ENCODE measurements at regions not wholly inside any gene's neighbourhood (a gene's known extent, or its start where the extent isn't known, plus 50 kb on each side); places are given as distances from the start of the nearest gene placed in this dataset.

DNA sequence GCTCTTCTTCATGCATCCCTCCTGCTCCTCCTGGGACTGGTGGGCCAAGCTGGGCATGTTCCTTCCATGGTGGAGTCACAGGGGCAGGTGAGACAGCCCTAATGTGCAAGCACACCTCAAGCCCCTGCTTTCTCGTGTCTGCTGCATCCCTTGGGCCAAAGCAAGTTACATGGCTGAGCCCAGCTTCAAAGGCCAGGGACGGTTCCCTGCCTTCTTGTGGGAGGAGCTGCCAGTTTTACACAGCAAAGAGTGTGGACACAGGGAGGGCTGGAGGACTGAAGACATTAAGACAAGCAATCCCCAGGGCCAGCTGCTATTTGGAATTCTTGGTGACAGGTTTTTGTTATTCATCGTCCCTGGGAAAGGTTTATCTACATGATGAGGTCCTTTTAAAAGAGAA, 175.2 kb upstream of the CACNA1E start (continued):
- TF ChIP-seq, protein P1, sequence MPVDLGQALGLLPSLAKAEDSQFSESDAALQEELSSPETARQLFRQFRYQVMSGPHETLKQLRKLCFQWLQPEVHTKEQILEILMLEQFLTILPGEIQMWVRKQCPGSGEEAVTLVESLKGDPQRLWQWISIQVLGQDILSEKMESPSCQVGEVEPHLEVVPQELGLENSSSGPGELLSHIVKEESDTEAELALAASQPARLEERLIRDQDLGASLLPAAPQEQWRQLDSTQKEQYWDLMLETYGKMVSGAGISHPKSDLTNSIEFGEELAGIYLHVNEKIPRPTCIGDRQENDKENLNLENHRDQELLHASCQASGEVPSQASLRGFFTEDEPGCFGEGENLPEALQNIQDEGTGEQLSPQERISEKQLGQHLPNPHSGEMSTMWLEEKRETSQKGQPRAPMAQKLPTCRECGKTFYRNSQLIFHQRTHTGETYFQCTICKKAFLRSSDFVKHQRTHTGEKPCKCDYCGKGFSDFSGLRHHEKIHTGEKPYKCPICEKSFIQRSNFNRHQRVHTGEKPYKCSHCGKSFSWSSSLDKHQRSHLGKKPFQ (tag by site-specific recombination; IDR thresholded peaks at IDR 0.05) = no peak
- TF ChIP-seq ZNF707 (tag by site-specific recombination; IDR thresholded peaks at IDR 0.05) = no peak
- TF ChIP-seq KLF16 (tag by site-specific recombination; IDR thresholded peaks at IDR 0.05) = no peak
- TF ChIP-seq ZNF37A (tag by site-specific recombination; IDR thresholded peaks at IDR 0.05) = no peak
- TF ChIP-seq ZBTB17 (tag by site-specific recombination; IDR thresholded peaks at IDR 0.05) = no peak

DNA sequence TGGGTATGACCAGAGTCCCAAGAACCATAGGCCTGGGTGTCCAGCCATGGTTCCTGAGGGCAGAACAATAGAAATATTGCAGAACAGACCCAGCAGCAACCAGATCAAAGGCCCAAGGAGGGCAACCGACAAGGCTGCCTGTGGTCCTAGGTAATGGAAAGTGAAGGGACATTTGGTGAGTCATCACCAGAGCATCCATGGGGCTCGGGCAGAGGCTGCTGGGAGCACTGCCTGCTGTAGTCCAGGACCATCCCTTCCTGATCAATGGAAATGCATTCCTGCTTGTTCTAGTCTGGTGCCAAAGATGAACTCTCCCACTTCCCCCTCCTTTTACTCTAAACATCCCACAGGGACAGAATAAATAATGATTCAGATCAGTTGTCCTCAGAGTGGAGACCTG, 172.8 kb upstream of the CACNA1E start:
- no peak overlapping the region for H3K4me3 ChIP-seq (ENCODE audit: low read depth, low read length)
- no peaks in the 10 kb centered on the region for H3K4me1 ChIP-seq (ENCODE audit: control insufficient read depth, insufficient read depth, low read length)
- no peak overlapping the region for H3K27ac ChIP-seq (ENCODE audit: extremely low read depth, low read depth, low read length)
- no peaks in the 10 kb centered on the region for H3K9me3 ChIP-seq (ENCODE audit: control insufficient read depth, insufficient read depth, low read depth, low read length)
- TF ChIP-seq ZNF549 (tag by site-specific recombination; IDR thresholded peaks at IDR 0.05) = no peak
- TF ChIP-seq ZNF354C (tag by site-specific recombination; IDR thresholded peaks at IDR 0.05; ENCODE audit: borderline replicate concordance, low read depth) = no peak
- no peak for TF ChIP-seq ZNF701 (tag by site-specific recombination; IDR thresholded peaks at IDR 0.05)
- TF ChIP-seq ZNF335 (tag by site-specific recombination; conservative IDR thresholded peaks at IDR 0.05) = no peak
- TF ChIP-seq ZNF239 (tag by site-specific recombination; IDR thresholded peaks at IDR 0.05) = no peak
- TF ChIP-seq ZNF214 (tag by site-specific recombination; IDR thresholded peaks at IDR 0.05; ENCODE audit: borderline replicate concordance) = no peak
- TF ChIP-seq, protein P2, sequence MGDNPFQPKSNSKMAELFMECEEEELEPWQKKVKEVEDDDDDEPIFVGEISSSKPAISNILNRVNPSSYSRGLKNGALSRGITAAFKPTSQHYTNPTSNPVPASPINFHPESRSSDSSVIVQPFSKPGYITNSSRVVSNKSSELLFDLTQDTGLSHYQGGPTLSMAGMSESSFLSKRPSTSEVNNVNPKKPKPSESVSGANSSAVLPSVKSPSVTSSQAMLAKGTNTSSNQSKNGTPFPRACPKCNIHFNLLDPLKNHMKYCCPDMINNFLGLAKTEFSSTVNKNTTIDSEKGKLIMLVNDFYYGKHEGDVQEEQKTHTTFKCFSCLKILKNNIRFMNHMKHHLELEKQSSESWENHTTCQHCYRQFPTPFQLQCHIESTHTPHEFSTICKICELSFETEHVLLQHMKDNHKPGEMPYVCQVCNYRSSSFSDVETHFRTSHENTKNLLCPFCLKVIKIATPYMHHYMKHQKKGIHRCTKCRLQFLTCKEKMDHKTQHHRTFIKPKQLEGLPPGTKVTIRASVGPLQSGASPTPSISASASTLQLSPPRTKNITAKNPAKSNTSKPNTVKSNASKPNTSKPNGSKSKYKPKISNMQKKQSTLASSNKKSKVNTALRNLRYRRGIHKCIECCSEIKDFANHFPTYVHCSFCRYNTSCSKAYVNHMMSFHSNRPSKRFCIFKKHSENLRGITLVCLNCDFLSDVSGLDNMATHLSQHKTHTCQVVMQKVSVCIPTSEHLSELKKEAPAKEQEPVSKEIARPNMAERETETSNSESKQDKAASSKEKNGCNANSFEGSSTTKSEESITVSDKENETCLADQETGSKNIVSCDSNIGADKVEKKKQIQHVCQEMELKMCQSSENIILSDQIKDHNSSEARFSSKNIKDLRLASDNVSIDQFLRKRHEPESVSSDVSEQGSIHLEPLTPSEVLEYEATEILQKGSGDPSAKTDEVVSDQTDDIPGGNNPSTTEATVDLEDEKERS (tag by site-specific recombination; IDR thresholded peaks at IDR 0.05) = no peak
- no peak for TF ChIP-seq SCRT1 (tag by site-specific recombination; IDR thresholded peaks at IDR 0.05; ENCODE audit: borderline replicate concordance)
- TF ChIP-seq ZNF473 (tag by site-specific recombination; IDR thresholded peaks at IDR 0.05) = no peak
- TF ChIP-seq SETDB1 (IDR thresholded peaks at IDR 0.05; ENCODE audit: insufficient read length, low read length) = no peak
- no peak for TF ChIP-seq WT1 (tag by site-specific recombination; IDR thresholded peaks at IDR 0.05)
- TF ChIP-seq REPIN1 (tag by site-specific recombination; IDR thresholded peaks at IDR 0.05; ENCODE audit: low read depth) = no peak
- no peak for TF ChIP-seq ZNF501 (tag by site-specific recombination; IDR thresholded peaks at IDR 0.05)
- no peak for TF ChIP-seq ZNF561 (tag by site-specific recombination; IDR thresholded peaks at IDR 0.05; ENCODE audit: borderline replicate concordance)
- no peak for TF ChIP-seq OVOL3 (tag by site-specific recombination; IDR thresholded peaks at IDR 0.05)
- no peak for TF ChIP-seq GLIS2 (tag by site-specific recombination; IDR thresholded peaks at IDR 0.05)
- TF ChIP-seq ZNF677 (tag by site-specific recombination; IDR thresholded peaks at IDR 0.05) = no peak
- TF ChIP-seq, protein P3, sequence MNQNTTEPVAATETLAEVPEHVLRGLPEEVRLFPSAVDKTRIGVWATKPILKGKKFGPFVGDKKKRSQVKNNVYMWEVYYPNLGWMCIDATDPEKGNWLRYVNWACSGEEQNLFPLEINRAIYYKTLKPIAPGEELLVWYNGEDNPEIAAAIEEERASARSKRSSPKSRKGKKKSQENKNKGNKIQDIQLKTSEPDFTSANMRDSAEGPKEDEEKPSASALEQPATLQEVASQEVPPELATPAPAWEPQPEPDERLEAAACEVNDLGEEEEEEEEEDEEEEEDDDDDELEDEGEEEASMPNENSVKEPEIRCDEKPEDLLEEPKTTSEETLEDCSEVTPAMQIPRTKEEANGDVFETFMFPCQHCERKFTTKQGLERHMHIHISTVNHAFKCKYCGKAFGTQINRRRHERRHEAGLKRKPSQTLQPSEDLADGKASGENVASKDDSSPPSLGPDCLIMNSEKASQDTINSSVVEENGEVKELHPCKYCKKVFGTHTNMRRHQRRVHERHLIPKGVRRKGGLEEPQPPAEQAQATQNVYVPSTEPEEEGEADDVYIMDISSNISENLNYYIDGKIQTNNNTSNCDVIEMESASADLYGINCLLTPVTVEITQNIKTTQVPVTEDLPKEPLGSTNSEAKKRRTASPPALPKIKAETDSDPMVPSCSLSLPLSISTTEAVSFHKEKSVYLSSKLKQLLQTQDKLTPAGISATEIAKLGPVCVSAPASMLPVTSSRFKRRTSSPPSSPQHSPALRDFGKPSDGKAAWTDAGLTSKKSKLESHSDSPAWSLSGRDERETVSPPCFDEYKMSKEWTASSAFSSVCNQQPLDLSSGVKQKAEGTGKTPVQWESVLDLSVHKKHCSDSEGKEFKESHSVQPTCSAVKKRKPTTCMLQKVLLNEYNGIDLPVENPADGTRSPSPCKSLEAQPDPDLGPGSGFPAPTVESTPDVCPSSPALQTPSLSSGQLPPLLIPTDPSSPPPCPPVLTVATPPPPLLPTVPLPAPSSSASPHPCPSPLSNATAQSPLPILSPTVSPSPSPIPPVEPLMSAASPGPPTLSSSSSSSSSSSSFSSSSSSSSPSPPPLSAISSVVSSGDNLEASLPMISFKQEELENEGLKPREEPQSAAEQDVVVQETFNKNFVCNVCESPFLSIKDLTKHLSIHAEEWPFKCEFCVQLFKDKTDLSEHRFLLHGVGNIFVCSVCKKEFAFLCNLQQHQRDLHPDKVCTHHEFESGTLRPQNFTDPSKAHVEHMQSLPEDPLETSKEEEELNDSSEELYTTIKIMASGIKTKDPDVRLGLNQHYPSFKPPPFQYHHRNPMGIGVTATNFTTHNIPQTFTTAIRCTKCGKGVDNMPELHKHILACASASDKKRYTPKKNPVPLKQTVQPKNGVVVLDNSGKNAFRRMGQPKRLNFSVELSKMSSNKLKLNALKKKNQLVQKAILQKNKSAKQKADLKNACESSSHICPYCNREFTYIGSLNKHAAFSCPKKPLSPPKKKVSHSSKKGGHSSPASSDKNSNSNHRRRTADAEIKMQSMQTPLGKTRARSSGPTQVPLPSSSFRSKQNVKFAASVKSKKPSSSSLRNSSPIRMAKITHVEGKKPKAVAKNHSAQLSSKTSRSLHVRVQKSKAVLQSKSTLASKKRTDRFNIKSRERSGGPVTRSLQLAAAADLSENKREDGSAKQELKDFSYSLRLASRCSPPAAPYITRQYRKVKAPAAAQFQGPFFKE (tag by site-specific recombination; IDR thresholded peaks at IDR 0.05; ENCODE audit: borderline replicate concordance) = no peak
- TF ChIP-seq, protein P4, sequence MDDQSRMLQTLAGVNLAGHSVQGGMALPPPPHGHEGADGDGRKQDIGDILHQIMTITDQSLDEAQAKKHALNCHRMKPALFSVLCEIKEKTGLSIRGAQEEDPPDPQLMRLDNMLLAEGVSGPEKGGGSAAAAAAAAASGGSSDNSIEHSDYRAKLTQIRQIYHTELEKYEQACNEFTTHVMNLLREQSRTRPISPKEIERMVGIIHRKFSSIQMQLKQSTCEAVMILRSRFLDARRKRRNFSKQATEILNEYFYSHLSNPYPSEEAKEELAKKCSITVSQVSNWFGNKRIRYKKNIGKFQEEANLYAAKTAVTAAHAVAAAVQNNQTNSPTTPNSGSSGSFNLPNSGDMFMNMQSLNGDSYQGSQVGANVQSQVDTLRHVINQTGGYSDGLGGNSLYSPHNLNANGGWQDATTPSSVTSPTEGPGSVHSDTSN (CRISPR knock-in tag; IDR thresholded peaks at IDR 0.05) = no peak
- TF ChIP-seq ZNF19 (tag by site-specific recombination; IDR thresholded peaks at IDR 0.05; ENCODE audit: low read depth) = no peak
- H3K36me3 ChIP-seq (ENCODE audit: control insufficient read depth in 2 of 2, insufficient read depth in 1 of 2, low read length in 2 of 2) = no peaks in the 10 kb centered on the region
- ChIA-PET POLR2A (no interaction called here), CTCF (no interaction called here)
